Endothelial cell of umbilical vein (primary cell): ENCODE measurements at regions not wholly inside any gene's neighbourhood (a gene's known extent, or its start where the extent isn't known, plus 50 kb on each side); places are given as distances from the start of the nearest gene placed in this dataset.

Experiments used
- BruUV-seq: library from RNA; stranded (reverse); fragments of 400-500 nt; replicated peaks from 2 replicates; lab custom pipeline; 2021; lab: Mats Ljungman, UMichigan
- CTCF ChIA-PET: fragments of 300-600, 350-600 bp; sonication (Branson Sonifier 250); formaldehyde crosslinking; loops from one replicate; lab custom pipeline; 2021; ENCODE audit warnings: antibody characterized with exemption, inconsistent platforms; lab: Charles Lee
- POLR2A ChIA-PET: fragments of 300-600, 350-600 bp; sonication (Branson Sonifier 250); formaldehyde crosslinking; loops from one replicate; lab custom pipeline; 2021; ENCODE audit warnings: antibody characterized with exemption, inconsistent platforms; lab: Charles Lee
- DNase-seq: peaks from one replicate; pipeline ENCODE4 v3.0.0-alpha.2; 2011; ENCODE audit warnings: low read depth, low spot score
- FAIRE-seq: peaks from 2 replicates; lab custom pipeline; 2011; peaks lifted over from hg19 to GRCh38; lab: Jason Lieb, UNC
- H2AFZ ChIP-seq: 2 replicates; pipeline ENCODE4 v1.6.0; 2012; ENCODE audit warnings: low read depth, low read length, control low read depth, inconsistent platforms
- H3K27ac ChIP-seq: 2 replicates; pipeline ENCODE4 v1.5.1; 2011; ENCODE audit warnings: low read depth, mild to moderate bottlenecking, control low read depth, low read length, moderate library complexity; ENCODE audit not compliant: insufficient read depth
- H3K27me3 ChIP-seq, 2 experiments: 2 replicates each; pipeline versions ENCODE4 v1.6.0 to v1.6.1; 2011; ENCODE audit warnings: low read length in 2 of 2, mixed read lengths in 1 of 2; ENCODE audit not compliant: control insufficient read depth in 2 of 2, insufficient read depth in 2 of 2
- H3K36me3 ChIP-seq, 2 experiments: 2 replicates in 1 of 2; 3 replicates in 1 of 2; pipeline ENCODE4 v1.5.1; 2011; ENCODE audit warnings: low read length in 2 of 2, mild to moderate bottlenecking in 1 of 2, moderate library complexity in 1 of 2; ENCODE audit not compliant: control insufficient read depth in 2 of 2, insufficient read depth in 2 of 2; ENCODE audit errors: extremely low read depth in 1 of 2
- H3K4me1 ChIP-seq: 3 replicates; pipeline ENCODE4 v1.5.1; 2011; ENCODE audit warnings: mild to moderate bottlenecking, low read length; ENCODE audit not compliant: control insufficient read depth, insufficient read depth; ENCODE audit errors: extremely low read depth
- H3K4me2 ChIP-seq: 2 replicates; pipeline ENCODE4 v1.6.1; 2011; ENCODE audit warnings: low read length, control low read depth, mixed read lengths; ENCODE audit not compliant: insufficient read depth
- H3K4me3 ChIP-seq, 3 experiments: fragments of 200-600 bp in 1 of 3; sonication (generic), shearing (Covaris generic) in 1 of 3; replicated peaks in 1 of 3; 2 replicates each; pipeline ENCODE4 v1.5.1; 2011 to 2016; ENCODE audit warnings: control low read depth in 3 of 3, low read length in 3 of 3, mild to moderate bottlenecking in 2 of 3, inconsistent platforms in 1 of 3, low read depth in 1 of 3, moderate library complexity in 1 of 3; ENCODE audit not compliant: insufficient read depth in 1 of 3
- H3K79me2 ChIP-seq: 2 replicates; pipeline ENCODE4 v1.6.0; 2012; ENCODE audit warnings: low read length, inconsistent platforms; ENCODE audit not compliant: control insufficient read depth, insufficient read depth
- H3K9ac ChIP-seq: replicated peaks from 2 replicates; pipeline ENCODE3; 2011; ENCODE audit warnings: low read length, control low read depth; ENCODE audit not compliant: insufficient read depth; ENCODE audit errors: extremely low read depth
- H3K9me1 ChIP-seq: replicated peaks from 3 replicates; pipeline ENCODE4 v1.6.0; 2011; ENCODE audit warnings: mild to moderate bottlenecking, low read length; ENCODE audit not compliant: control insufficient read depth, insufficient read depth; ENCODE audit errors: extremely low read depth
- H3K9me3 ChIP-seq: replicated peaks from 2 replicates; pipeline ENCODE4 v1.5.1; 2012; ENCODE audit warnings: low read length, inconsistent platforms; ENCODE audit not compliant: control insufficient read depth, insufficient read depth
- H4K20me1 ChIP-seq: replicated peaks from 2 replicates; pipeline ENCODE3; 2011; ENCODE audit warnings: mild to moderate bottlenecking, low read length; ENCODE audit not compliant: control insufficient read depth, insufficient read depth; ENCODE audit errors: extremely low read depth
- EZH2 ChIP-seq: IDR thresholded peaks from 2 replicates; pipeline ENCODE4 v1.6.1; 2012; ENCODE audit warnings: borderline replicate concordance, low read depth, mild to moderate bottlenecking, moderate library complexity, low read length, inconsistent platforms; ENCODE audit not compliant: severe bottlenecking
- FOS ChIP-seq: IDR thresholded peaks from 2 replicates; pipeline ENCODE4 v1.6.1; 2011; ENCODE audit warnings: mild to moderate bottlenecking, low read length, moderate library complexity, borderline replicate concordance; ENCODE audit not compliant: insufficient read depth
- GATA2 ChIP-seq: IDR thresholded peaks from 2 replicates; pipeline ENCODE4 v1.7.0; 2011; ENCODE audit warnings: low read depth, mild to moderate bottlenecking, moderate library complexity, mixed read lengths, low read length; ENCODE audit not compliant: insufficient read length, insufficient read depth
- JUN ChIP-seq: IDR thresholded peaks from 2 replicates; pipeline ENCODE4 v1.6.1; 2011; ENCODE audit warnings: borderline replicate concordance, low read depth; ENCODE audit not compliant: insufficient read length, insufficient read depth
- MYC ChIP-seq: IDR thresholded peaks from one replicate; pipeline ENCODE4 v1.6.1; 2011; ENCODE audit warnings: mild to moderate bottlenecking, low read depth, low read length
- POLR2A ChIP-seq: IDR thresholded peaks from 2 replicates; pipeline ENCODE4 v1.6.1; 2012; ENCODE audit warnings: low read depth, mild to moderate bottlenecking, control low read depth, low read length
- POLR2AphosphoS5 ChIP-seq: IDR thresholded peaks from 2 replicates; pipeline ENCODE4 v1.6.1; 2012; ENCODE audit warnings: low read depth, mild to moderate bottlenecking, control low read depth, low read length, moderate library complexity; ENCODE audit not compliant: insufficient read depth
- dilution Hi-C: fragments of 300-500 bp; cut with MboI; formaldehyde crosslinking; loops from one replicate; pipeline ENCODE4 v1.15.0; 2019; ENCODE audit warnings: low sequenced_read_pairs; ENCODE audit not compliant: extremely low pct_ligation_motif_present
- intact Hi-C: fragments of 100-400 bp; cut with micrococcal nuclease; formaldehyde crosslinking; loops from one replicate; pipeline ENCODE4 v1.10.0; 2022
- TF ChIP-seq, protein P1 (sequence below): IDR thresholded peaks from 2 replicates; pipeline ENCODE4 v1.6.1; 2011; ENCODE audit not compliant: insufficient read depth, insufficient read length
- TF ChIP-seq, protein P2 (sequence below), 2 donors: IDR thresholded peaks; 1 replicate in 1 of 2; 2 replicates in 1 of 2; pipeline ENCODE4 v1.5.1; 2011; ENCODE audit warnings: low read length in 2 of 2, mild to moderate bottlenecking in 2 of 2, moderate library complexity in 2 of 2, control low read depth in 1 of 2, inconsistent platforms in 1 of 2, low read depth in 1 of 2; ENCODE audit not compliant: insufficient read depth in 1 of 2; ENCODE audit errors: extremely low read depth in 1 of 2

DNA sequence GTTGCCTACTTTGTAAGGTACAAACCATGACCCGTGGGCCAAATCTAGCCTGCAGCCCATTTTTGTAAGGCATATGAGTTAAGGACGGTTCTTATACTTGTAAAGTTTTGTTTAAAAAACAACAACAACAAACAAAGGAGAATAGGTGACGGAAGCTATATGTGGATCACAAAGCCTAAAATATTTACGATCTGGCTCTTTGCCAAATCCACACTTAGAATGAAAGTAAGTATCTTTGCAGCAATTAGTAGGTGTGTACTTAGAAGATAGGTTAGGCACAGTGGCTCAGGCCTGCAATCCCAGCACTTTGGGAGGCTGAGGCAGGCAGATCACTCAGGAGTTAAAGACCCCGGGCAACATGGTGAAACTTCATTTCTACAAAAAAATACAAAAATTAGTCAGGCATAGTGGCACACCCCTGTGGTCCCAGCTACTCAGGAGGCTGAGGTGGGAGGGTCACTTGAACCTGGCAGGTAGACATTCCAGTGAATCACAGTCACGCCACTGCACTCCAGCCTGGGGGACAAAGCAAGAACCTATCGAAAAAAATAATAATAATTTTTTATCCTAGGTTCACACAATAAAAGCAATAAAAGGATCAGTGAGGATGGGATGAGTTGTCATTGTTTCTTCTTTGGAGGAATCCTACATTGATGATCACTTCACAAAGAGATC lies 57.8 kb upstream of the CTAGE1 start:
- no peak overlapping the region for H3K27ac ChIP-seq
- no peaks in the 10 kb centered on the region for H3K36me3 ChIP-seq
- no peaks in the 10 kb centered on the region for H3K9me1 ChIP-seq
- no peak overlapping the region for H3K9ac ChIP-seq
- BruUV-seq = no TSS peak
- FAIRE-seq = no peak
- H3K4me1 ChIP-seq = peaks cover 18% of the 10 kb centered on the region
- no peaks in the 10 kb centered on the region for H3K27me3 ChIP-seq
- dilution Hi-C loops = no loop called here
- no peaks in the 10 kb centered on the region for H3K9me3 ChIP-seq
- no peak overlapping the region for H3K4me2 ChIP-seq
- H4K20me1 ChIP-seq = no peaks in the 10 kb centered on the region
- ChIA-PET POLR2A (no interaction called here), CTCF (no interaction called here)
- DNase-seq = no peak
- H3K4me3 ChIP-seq = no peak overlapping the region
- H2AFZ ChIP-seq = no peak overlapping the region
- TF ChIP-seq POLR2A (no peak), GATA2 (no peak), JUN (no peak), EZH2 (no peak), FOS (no peak), MYC (no peak), POLR2AphosphoS5 (no peak)
- TF ChIP-seq, protein P1, sequence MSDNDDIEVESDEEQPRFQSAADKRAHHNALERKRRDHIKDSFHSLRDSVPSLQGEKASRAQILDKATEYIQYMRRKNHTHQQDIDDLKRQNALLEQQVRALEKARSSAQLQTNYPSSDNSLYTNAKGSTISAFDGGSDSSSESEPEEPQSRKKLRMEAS = no peak
- TF ChIP-seq, protein P2, sequence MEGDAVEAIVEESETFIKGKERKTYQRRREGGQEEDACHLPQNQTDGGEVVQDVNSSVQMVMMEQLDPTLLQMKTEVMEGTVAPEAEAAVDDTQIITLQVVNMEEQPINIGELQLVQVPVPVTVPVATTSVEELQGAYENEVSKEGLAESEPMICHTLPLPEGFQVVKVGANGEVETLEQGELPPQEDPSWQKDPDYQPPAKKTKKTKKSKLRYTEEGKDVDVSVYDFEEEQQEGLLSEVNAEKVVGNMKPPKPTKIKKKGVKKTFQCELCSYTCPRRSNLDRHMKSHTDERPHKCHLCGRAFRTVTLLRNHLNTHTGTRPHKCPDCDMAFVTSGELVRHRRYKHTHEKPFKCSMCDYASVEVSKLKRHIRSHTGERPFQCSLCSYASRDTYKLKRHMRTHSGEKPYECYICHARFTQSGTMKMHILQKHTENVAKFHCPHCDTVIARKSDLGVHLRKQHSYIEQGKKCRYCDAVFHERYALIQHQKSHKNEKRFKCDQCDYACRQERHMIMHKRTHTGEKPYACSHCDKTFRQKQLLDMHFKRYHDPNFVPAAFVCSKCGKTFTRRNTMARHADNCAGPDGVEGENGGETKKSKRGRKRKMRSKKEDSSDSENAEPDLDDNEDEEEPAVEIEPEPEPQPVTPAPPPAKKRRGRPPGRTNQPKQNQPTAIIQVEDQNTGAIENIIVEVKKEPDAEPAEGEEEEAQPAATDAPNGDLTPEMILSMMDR (IDR thresholded peaks at IDR 0.05; ENCODE audit: extremely low read depth in 1 of 2, insufficient read depth in 1 of 2, low read depth in 1 of 2, low read length in 2 of 2) = no peak
- intact Hi-C loops = loop anchor here (10.0 kb wide), 1 partner anchor 131 kb away; no protein-coding TSS in a partner anchor
- H3K79me2 ChIP-seq = no peaks in the 10 kb centered on the region
